ENCODE measurements at regions not wholly inside any gene's neighbourhood (a gene's known extent, or its start where the extent isn't known, plus 50 kb on each side); places are given as distances from the start of the nearest gene placed in this dataset.

DNA sequence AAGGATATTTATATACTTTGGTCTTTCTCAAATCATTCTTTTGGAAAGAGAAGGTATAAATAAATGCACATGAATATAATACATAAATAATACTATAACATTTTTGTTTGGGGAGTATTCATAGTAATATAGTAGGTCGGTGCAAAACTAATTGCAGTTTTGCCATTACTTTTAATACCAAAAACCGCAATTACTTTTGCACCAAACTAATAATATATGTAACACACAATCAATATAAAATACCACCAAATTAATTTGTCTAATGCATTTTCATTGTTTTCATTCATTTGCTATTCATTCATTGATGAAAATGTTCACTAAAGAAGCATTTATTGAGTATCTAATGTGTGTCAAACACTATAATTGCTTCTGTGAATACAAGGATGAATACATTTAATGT lies 219.0 kb downstream of the RWDD3 start (continued):
- TF ChIP-seq, protein P1, sequence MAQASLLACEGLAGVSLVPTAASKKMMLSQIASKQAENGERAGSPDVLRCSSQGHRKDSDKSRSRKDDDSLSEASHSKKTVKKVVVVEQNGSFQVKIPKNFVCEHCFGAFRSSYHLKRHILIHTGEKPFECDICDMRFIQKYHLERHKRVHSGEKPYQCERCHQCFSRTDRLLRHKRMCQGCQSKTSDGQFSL (CRISPR knock-in tag; IDR thresholded peaks at IDR 0.05), result no peak
- TF ChIP-seq, protein P1 (tag; IDR thresholded peaks at IDR 0.05), result no peak

DNA sequence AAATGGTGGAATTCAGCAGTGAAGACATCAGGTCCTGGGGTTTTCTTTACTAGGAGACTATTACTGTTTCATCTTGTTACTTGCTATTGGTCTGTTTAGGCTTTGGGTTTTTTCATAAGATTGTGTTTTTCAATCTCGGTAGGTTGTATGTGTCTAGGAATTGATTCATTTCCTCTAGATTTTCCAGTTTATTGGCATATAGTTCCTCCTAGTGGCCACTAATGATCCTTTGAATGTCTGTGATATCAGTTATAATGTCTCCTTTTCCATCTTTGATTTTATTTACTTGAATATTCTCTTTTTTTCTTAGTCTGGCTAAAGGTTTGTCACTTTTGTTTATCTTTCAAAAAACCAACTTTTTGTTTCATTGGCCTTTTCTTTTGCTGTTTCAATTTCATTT lies 233.0 kb downstream of the RWDD3 start:
- CTCF ChIA-PET (ENCODE audit: low intra/inter-chr PET ratio), result no interaction called here
- H3K36me3 ChIP-seq (ENCODE audit: control insufficient read depth, insufficient read depth, low read length), result no peaks in the 10 kb centered on the region
- DNase-seq (ENCODE audit: extremely low read depth in 1 of 4, low spot score in 3 of 4) (no peak), FAIRE-seq (no peak), ATAC-seq (no peak)
- 6% methylated on average over 1 of the region's 1 CpG for WGBS (ENCODE audit: insufficient coverage, low coverage, missing lambda C conversion rate)
- H3K27me3 ChIP-seq (ENCODE audit: control insufficient read depth in 2 of 2, insufficient read depth in 2 of 2, low read length in 2 of 2), result no peaks in the 10 kb centered on the region
- no peaks in the 10 kb centered on the region for H3K79me2 ChIP-seq (ENCODE audit: control insufficient read depth, insufficient read depth, low read length)
- H4K20me1 ChIP-seq (replicated peaks; ENCODE audit: control insufficient read depth, insufficient read depth, low read length), result no peaks in the 10 kb centered on the region
- BruUV-seq (replicated peaks), result no TSS peak
- POLR2A ChIA-PET, result no interaction called here
- intact Hi-C loops (cut with micrococcal nuclease) (no loop called here), in situ Hi-C loops (cut with MboI) (no loop called here)
- H3K4me2 ChIP-seq (ENCODE audit: insufficient read depth, low read length), result no peak overlapping the region
- no peaks in the 10 kb centered on the region for H3K9me3 ChIP-seq (replicated peaks; ENCODE audit: control insufficient read depth, insufficient read depth, low read depth, low read length)
- no peaks in the 10 kb centered on the region for H3K9me1 ChIP-seq (ENCODE audit: control insufficient read depth, insufficient read depth, low read length)
- H3K27ac ChIP-seq (ENCODE audit: extremely low read depth, low read depth, low read length), result no peak overlapping the region
- H3K9ac ChIP-seq (ENCODE audit: insufficient read depth in 1 of 2, low read depth in 2 of 2, low read length in 2 of 2), result no peak overlapping the region
- no peak overlapping the region for H3K4me3 ChIP-seq
- no peak overlapping the region for H2AFZ ChIP-seq (ENCODE audit: low read depth, low read length)
- H3K4me1 ChIP-seq (replicated peaks in 1 of 2; ENCODE audit: control insufficient read depth in 2 of 2, insufficient read depth in 2 of 2, low read length in 2 of 2), result no peaks in the 10 kb centered on the region
- TF ChIP-seq, protein P1 (CRISPR knock-in tag; IDR thresholded peaks at IDR 0.05), result no peak
- TF ChIP-seq, protein P1 (tag; IDR thresholded peaks at IDR 0.05), result no peak
- TF ChIP-seq SRSF7 (optimal IDR thresholded peaks at IDR 0.05; ENCODE audit: low read depth, low read length), result no peak
- TF ChIP-seq MCM2 (IDR thresholded peaks at IDR 0.05; ENCODE audit: low read depth), result no peak
- TF ChIP-seq HNRNPL (IDR thresholded peaks at IDR 0.05; ENCODE audit: low read depth, low read length), result no peak
- TF ChIP-seq, protein P2, sequence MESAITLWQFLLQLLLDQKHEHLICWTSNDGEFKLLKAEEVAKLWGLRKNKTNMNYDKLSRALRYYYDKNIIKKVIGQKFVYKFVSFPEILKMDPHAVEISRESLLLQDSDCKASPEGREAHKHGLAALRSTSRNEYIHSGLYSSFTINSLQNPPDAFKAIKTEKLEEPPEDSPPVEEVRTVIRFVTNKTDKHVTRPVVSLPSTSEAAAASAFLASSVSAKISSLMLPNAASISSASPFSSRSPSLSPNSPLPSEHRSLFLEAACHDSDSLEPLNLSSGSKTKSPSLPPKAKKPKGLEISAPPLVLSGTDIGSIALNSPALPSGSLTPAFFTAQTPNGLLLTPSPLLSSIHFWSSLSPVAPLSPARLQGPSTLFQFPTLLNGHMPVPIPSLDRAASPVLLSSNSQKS (CRISPR knock-in tag; IDR thresholded peaks at IDR 0.05), result no peak
- no peak for TF ChIP-seq STAT5B (CRISPR knock-in tag; IDR thresholded peaks at IDR 0.05)
- no peak for TF ChIP-seq PTBP1 (IDR thresholded peaks at IDR 0.05; ENCODE audit: low read depth, low read length)
- TF ChIP-seq, protein P3, sequence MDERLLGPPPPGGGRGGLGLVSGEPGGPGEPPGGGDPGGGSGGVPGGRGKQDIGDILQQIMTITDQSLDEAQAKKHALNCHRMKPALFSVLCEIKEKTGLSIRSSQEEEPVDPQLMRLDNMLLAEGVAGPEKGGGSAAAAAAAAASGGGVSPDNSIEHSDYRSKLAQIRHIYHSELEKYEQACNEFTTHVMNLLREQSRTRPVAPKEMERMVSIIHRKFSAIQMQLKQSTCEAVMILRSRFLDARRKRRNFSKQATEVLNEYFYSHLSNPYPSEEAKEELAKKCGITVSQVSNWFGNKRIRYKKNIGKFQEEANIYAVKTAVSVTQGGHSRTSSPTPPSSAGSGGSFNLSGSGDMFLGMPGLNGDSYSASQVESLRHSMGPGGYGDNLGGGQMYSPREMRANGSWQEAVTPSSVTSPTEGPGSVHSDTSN (CRISPR knock-in tag; IDR thresholded peaks at IDR 0.05; ENCODE audit: low read depth), result no peak
- TF ChIP-seq, protein P3 (tag; conservative IDR thresholded peaks at IDR 0.05; ENCODE audit: low read depth), result no peak
- TF ChIP-seq IRF2 (CRISPR knock-in tag; IDR thresholded peaks at IDR 0.05), result no peak
- TF ChIP-seq SMARCB1 (IDR thresholded peaks at IDR 0.05; ENCODE audit: insufficient read length, low read depth), result no peak
